ENCODE measurements at regions not wholly inside any gene's neighbourhood (a gene's known extent, or its start where the extent isn't known, plus 50 kb on each side); places are given as distances from the start of the nearest gene placed in this dataset.

- Histone ChIP-seq H4K5ac (ENCODE audit: low read depth, low read length) (peak overlapping the region; percentile 53; the same call in 1 of the 2 replicates), H2BK20ac (ENCODE audit: low read depth, low read length) (peak overlapping the region; percentile 76), H3K27ac (ENCODE audit: insufficient read depth, low read length) (peak overlapping the region; percentile 77; the same call in 1 of the 2 replicates), H2AK5ac (ENCODE audit: low read depth, low read length) (no peak overlapping the region), H3K4ac (ENCODE audit: low read depth, low read length) (peak overlapping the region; percentile 3; the same call in 1 of the 2 replicates), H2BK15ac (ENCODE audit: low read depth, low read length) (peak overlapping the region; percentile 8; the same call in 1 of the 3 replicates), H3K14ac (replicated peaks; ENCODE audit: low read depth, low read length) (peak overlapping the region; percentile 82), H3K56ac (ENCODE audit: extremely low read depth, insufficient read depth, low read length) (no peak overlapping the region; the same call in 1 of the 2 replicates), H3K18ac (ENCODE audit: low read depth, low read length) (peak overlapping the region; percentile 83; the same call in 1 of the 2 replicates), H3K23ac (ENCODE audit: low read depth, low read length) (0 out of 2 replicates have a peak overlapping the region, but pooled peaks have one; percentile 43), H4K20me1 (ENCODE audit: insufficient read depth, low read length) (no peaks in the 10 kb centered on the region), H3K27me3 (ENCODE audit: control insufficient read depth, insufficient read depth, low read length) (no peaks in the 10 kb centered on the region), H4K8ac (ENCODE audit: low read depth in 2 of 2, low read length in 2 of 2) (peak overlapping the region; percentile 20; a peak in 1 of 4 replicates), H3K4me1 (ENCODE audit: control insufficient read depth, insufficient read depth, low read length) (peaks cover 9% of the 10 kb centered on the region), H3K4me3 (ENCODE audit: insufficient read depth, low read depth, low read length) (no peak overlapping the region), H3K9me1 (ENCODE audit: insufficient read depth, low read length) (no peaks in the 10 kb centered on the region), H3K36me3 (ENCODE audit: control insufficient read depth, insufficient read depth, low read length) (no peaks in the 10 kb centered on the region), H2AFZ (replicated peaks; ENCODE audit: low read length, poor library complexity) (no peak overlapping the region), H3K4me2 (ENCODE audit: low read depth, low read length) (peak overlapping the region; percentile 61; the same call in 1 of the 2 replicates), H2AK9ac (replicated peaks; ENCODE audit: low read depth, low read length, poor library complexity) (no peak overlapping the region), H3K79me1 (ENCODE audit: low read depth in 1 of 2, low read length in 2 of 2) (no peaks in the 10 kb centered on the region), H2BK120ac (ENCODE audit: low read depth, low read length) (peak overlapping the region; percentile 84), H3K9me3 (ENCODE audit: control insufficient read depth, insufficient read depth, low read length) (no peaks in the 10 kb centered on the region), H2BK5ac (ENCODE audit: low read depth, low read length, poor library complexity, severe bottlenecking) (peak overlapping the region; percentile 57), H4K91ac (ENCODE audit: insufficient read depth, low read depth, low read length) (no peak overlapping the region), H3K9ac (ENCODE audit: low read depth, low read length) (no peak overlapping the region)
- peak; percentile 69 for ATAC-seq (ENCODE audit: low read depth)
- in situ Hi-C loops (cut with MboI; ENCODE audit: low sequenced_read_pairs): loop anchor here (25.0 kb wide), 2 partner anchors 457 to 1718 kb away; no protein-coding TSS in a partner anchor
- CTCF ChIA-PET: interaction anchor here (0.6 kb wide), 2 partner anchors 26 to 305 kb away, joined by 3 to 4 read pairs; no protein-coding TSS in a partner anchor
- no CpG with 5 or more reads among the region's 1 CpG for WGBS, 2 experiments (ENCODE audit: extremely low coverage in 2 of 2, insufficient read length in 1 of 2)
- TF ChIP-seq MAZ (IDR thresholded peaks at IDR 0.05; ENCODE audit: borderline replicate concordance, low read depth, low read length): no peak
- TF ChIP-seq CTCF (conservative IDR thresholded peaks at IDR 0.05; ENCODE audit: low read depth, low read length): no peak
- TF ChIP-seq RFX5 (IDR thresholded peaks at IDR 0.05; ENCODE audit: low read depth, low read length): no peak
- TF ChIP-seq BHLHE40 (IDR thresholded peaks at IDR 0.05; ENCODE audit: low read depth, low read length): no peak
- no peak for TF ChIP-seq SMC3 (IDR thresholded peaks at IDR 0.05; ENCODE audit: low read depth, low read length)
- TF ChIP-seq MXI1 (IDR thresholded peaks at IDR 0.05; ENCODE audit: borderline replicate concordance, low read depth, low read length): no peak
- no peak for TF ChIP-seq RAD21 (IDR thresholded peaks at IDR 0.05; ENCODE audit: low read length)
- no peak for TF ChIP-seq POLR2A (IDR thresholded peaks at IDR 0.05; ENCODE audit: low read depth, low read length)
- no peak for TF ChIP-seq MAFK (IDR thresholded peaks at IDR 0.05; ENCODE audit: low read depth, low read length)
- intact Hi-C loops (cut with micrococcal nuclease): no loop called here
- dilution Hi-C loops (cut with HindIII; ENCODE audit: low sequenced_read_pairs, unreplicated experiment): no loop called here
- POLR2A ChIA-PET (ENCODE audit: unreplicated experiment): interaction anchor here (0.6 kb wide), 1 partner anchor 101 kb away, joined by 20 read pairs; no protein-coding TSS in a partner anchor
- BruUV-seq (replicated peaks): no TSS peak
- DNase-seq: peak; percentile 70
These were observed 127.2 kb upstream of the AGA start for GRCh38 chr4:177569434-177569833.

Measured in IMR-90 (cell line).